ENCODE measurements at regions not wholly inside any gene's neighbourhood (a gene's known extent, or its start where the extent isn't known, plus 50 kb on each side); places are given as distances from the start of the nearest gene placed in this dataset.

DNA sequence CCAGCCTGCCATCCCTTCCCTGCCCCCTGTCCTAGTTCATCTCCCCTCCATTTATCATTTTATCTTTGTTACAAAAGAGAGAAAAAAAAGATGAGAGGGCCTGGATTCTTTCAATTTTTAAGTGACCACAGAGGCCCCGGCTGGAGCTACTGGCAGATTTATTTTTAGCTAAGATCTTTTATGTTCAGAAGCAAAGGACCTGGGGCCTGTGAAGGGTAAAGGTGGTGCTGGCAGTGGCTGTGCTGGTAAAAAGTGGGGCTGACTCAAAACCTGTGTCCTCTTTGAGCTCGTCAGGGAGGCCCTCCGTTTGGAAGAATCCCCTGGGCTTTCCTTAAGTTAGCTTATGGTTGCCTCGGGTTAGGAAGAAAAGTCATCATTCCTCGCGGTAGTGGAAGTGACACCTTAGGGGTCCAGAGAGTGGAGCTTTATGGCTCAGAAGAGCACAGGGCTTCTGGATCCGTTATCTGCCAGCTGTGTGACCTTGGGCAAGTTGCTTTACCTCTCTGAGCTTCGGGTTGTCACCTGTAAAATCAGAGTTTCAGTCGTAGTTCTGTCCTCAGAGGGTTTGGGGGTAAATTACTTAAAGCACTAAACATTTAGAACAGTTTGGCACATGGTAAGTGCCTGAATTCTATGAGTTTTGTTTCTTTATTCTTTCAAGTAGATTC, 923.8 kb upstream of the EEF2KMT start:
- no peak for DNase-seq

DNA sequence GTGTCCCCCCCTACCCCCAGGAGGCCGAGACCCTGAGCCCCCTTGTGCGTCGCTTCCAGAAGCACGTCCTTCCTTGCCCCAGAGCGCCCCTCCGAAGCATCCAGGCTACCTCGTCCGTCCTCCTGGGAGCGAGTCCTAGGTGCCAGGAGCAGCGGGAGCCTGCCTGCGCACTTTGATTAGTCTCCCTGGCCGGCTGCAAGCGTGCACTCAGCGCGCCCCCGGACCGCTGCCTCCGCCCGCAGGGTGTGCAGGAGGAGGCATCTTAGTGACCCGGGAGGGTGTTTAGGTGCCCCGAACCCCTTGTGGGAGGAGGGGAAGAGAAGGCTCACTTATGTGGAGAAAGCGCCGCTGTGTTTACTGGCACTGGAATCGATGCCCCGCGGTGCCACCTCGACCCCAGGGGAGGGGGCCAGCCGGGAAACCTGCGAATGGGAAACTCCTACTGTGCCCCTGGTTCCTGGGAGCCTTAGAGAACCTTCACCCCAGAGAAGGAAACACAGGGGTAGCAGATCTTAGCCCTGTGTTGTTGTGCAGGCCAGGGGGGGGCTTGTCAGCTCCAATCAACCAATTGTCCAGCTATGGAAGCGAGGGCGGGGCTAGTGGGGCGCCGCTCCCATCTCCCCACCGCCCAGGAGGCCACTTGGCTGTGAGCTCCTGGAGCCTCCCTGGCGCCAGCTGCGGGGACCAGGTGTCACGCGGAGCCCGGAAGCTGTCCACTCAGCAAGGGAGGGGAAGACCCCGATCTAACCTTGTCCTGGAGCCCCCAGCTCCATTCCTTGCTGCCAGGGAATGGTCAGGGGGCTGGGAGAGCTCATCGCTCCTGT, 922.8 kb upstream of the EEF2KMT start:
- DNase-seq = no peak

DNA sequence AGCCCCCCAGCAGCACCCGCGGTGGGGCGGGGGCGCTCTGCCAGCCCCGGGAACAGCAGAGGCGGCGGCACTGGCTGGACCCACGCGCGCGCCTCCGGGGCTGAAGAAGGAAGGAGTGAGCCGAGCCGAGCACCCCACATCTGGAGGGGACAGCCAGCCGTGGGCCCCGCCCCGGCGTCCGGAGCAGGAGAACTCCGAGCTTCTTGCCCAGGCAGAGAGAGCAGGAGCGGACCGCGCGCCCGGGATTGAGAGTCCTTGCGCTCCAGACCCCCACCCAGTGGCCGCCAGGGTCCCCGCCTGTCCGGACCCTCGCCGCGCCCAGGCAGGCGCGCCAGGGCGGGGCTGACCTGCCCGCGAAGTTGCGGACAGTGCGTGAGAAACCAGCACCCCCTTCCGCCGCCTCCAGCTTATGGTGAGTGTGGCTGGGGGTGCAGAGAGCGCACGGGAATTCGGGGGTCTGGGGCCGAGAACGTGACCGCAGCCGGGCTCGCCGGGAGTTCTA, 921.9 kb upstream of the EEF2KMT start:
- DNase-seq = no peak

- DNase-seq = no peak
These were observed 921.4 kb upstream of the EEF2KMT start for GRCh38 chr16:6018848-6019489.

GRCh38 chr16:6016530-6017184, 919.1 kb upstream of the EEF2KMT start:
- DNase-seq = no peak

GRCh38 chr16:6012716-6013115, 915.1 kb upstream of the EEF2KMT start:
- no peak for DNase-seq

GRCh38 chr16:6009151-6009550, 911.6 kb upstream of the EEF2KMT start:
- DNase-seq = no peak

GRCh38 chr16:6008670-6009069, 911.1 kb upstream of the EEF2KMT start:
- no peak for DNase-seq

DNA sequence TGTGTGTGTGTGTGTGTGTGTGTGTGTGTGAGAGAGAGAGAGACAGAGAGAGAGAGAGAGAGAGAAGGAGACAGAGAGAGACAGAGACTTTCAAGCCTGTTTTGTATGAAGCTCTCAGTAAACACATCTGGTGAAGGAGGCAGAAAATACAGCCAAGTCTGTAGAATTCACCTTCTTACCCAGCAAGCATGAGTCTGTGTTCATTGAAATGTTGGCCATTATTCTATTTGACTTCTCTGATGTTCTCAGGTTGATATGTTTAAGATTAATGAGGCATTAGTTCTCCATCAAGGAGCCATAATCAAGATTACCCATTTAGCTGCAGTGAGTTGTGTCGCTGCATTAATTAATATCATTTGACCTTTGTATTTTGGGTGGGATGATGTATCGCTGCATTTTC, 895.8 kb upstream of the EEF2KMT start:
- DNase-seq = no peak

DNA sequence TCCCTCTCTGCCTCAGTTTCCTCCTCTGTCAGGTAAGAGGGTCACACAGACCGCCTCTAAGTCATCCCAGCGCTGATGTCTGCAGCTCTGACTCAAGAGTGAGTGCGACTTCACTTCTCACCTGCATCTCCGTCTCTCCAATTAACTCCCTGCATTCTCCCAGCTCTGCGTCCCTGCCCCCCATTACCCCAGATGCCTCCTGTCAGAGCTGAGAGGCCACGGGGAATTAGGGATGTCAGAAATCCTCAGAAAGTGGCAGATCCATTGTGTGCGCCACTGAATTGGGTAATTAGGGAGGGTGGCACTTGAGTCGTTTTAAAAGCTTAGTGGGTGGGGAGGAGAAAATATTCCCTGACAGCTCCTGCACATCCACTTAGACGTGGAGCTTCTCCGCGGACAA, 885.4 kb upstream of the EEF2KMT start:
- no peak for DNase-seq

DNA sequence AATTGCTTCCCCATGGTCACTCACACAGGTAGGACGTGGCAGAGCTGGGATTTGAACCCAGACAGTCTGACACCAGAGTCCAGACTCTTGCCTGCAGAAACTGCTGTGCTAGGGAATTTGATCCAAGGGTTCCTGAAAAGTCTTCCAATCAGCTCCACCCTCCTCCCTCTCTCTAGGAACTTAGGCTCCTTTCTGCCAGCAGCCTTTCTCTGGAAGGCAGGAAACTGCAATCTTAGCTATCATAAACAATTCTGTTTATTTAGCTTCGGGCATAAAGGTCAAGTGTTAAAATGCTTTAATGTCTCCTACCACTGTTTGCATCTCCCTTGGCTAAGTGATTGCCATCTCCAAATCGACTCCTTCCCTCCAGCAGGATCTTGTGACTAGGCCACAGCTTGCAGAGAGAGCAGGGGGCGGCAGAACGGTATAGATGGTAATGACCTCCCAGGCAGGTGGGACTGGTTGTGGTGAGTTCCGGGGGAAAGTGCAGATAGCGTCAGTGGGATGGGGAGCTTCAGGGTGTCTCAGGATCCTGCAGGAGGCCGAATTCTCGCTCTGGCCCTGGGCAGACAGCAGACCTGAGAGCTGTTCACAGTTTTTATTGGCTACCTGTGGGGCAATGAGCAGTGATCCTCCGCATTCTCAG, 882.4 kb upstream of the EEF2KMT start:
- DNase-seq = no peak

DNA sequence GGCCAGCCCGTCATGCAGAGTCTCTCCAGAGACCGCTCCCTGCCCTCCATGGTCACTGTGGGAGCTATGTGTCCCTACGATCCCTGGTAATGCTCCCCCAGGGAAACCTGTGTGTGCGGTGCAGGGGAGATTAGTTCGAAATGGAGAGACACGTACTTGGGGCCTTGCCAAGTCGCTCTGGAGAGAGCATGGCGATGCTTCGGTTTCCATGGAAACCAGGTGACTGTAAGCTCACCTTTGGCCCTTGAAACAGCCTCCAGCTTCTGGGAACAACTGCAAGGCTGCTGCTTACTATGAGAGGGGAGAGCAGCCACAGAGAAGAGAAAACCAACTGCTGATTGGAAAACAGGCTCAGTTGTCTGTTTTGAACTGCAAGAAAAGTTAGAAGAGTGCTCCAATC, 879.7 kb upstream of the EEF2KMT start:
- DNase-seq = no peak

DNA sequence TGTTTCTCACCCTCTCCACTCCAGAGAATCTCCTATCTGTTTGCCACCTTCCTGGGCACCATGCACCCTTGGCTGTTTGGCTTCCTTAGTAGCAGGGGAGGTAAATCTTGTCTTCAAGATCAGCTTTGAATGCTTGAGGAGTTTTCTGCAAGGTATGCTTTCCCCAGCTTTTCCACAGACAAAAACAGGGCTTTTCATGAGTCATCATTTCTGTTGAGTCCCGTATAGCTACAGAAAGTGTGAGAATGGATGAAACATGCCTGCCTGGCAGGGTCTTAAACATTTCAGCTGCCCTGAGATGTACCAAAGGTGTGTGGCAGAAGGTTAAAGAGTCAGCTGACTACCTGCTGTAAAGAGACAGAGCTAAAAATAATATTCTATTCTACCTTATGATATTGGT, 875.2 kb upstream of the EEF2KMT start:
- DNase-seq = no peak

GRCh38 chr16:5971924-5972323, 874.3 kb upstream of the EEF2KMT start:
- no peak for DNase-seq

DNA sequence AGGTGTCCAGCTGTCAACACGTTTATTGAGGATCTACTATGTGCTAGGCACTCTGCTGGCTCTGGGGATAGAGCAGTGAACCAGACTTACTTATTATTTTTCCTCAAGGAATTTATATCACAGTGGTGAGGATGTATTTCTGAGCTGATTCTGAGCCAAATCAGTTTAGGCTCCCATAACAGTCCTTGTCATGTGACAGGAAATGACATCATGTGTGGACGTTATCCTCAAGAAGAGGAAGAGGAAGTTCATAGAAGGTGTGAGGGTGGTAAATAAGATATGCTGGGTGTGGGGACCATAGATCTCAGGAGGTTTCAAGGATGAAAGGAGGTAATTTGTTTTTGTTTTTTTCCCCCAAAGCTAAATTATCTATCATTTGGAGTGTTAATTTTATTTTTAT, 873.5 kb upstream of the EEF2KMT start:
- no peak for DNase-seq

- no peak for DNase-seq
These were observed 868.4 kb upstream of the EEF2KMT start for GRCh38 chr16:5966004-5966403.

- DNase-seq = no peak
These were observed 867.7 kb upstream of the EEF2KMT start for GRCh38 chr16:5965321-5965720.

- DNase-seq = no peak
These were observed 853.9 kb upstream of the EEF2KMT start for GRCh38 chr16:5951486-5951885.

DNA sequence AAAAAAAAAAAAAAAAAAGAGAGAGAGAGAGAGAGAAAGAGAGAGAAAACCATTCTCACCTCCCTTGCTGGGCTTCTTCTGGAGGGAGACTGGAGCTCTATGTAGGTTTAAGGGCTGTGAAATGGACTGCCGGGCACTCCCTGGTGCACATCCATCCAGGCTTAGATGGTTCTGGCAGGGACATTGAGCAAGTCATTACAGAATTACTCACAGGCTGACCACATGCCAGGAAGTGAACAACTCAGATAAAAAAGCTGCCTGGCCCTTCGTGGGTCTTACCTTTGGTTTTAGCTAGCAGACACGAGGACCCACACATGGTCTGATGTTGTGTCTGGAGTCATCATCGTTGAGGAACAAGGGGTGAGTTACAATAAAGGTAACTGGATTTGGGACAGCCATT, 847.4 kb upstream of the EEF2KMT start:
- DNase-seq = no peak

GRCh38 chr16:5938607-5939006, 841.0 kb upstream of the EEF2KMT start:
- DNase-seq = no peak

DNA sequence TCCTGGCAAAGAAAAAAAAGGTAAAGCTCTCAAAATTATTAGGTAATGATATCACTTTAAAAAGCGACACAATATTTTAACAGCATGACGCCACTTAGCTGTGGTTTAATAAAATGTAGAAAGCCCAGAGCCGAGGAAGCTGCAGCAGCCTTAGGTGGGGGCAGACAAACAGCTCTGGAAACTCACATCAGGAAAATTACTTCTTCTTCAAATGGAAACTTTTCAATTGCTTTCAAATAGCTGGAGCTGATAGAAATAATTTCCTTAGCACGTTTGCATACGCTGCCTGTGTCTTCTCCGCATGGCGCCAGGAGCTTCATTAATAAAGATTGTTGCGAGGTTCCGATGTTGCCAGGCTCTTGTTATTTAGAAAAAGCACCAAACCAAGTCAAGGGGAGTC, 835.3 kb upstream of the EEF2KMT start:
- DNase-seq = no peak

DNA sequence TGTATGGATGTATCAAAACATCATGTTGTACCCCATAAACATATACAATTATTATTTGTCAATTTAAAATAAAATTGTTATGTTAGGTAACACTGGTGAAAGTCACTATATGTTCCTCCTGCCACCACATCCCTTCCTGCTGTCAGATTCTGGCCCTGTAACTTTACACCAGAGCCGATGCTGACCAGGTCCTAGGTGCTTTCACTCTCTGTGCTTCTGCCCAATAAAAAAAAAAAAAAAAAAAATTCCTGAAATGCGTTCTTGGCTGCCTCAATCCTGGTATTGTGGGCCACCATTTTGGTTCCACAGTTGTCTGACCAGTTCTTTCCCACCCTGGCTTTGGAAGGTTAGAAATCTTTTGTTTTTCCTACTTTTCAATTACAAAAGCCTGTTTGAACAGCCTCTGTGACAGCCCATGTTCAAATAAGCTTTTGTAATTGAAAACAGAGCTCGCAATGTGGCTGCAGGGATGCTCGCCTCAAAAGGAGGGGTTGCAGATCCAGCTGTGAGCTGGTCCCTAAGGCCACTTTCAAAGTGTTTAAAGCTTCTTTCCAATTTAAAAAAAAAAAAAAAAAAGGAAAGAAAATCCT, 831.0 kb upstream of the EEF2KMT start:
- DNase-seq = peak; percentile 48

Measured in right hindlimb (tissue), 1 donor.